Breast epithelium (tissue), 3 donors: ENCODE measurements at regions not wholly inside any gene's neighbourhood (a gene's known extent, or its start where the extent isn't known, plus 50 kb on each side); places are given as distances from the start of the nearest gene placed in this dataset.

Experiments
- CTCF ChIP-seq, 3 donors: fragments of 450-650 bp; IDR thresholded peaks; one replicate each; pipeline ENCODE4 v1.5.1; 2016 to 2017; ENCODE audit warnings: antibody characterized with exemption in 3 of 3, mild to moderate bottlenecking in 3 of 3, moderate library complexity in 3 of 3
- POLR2A ChIP-seq: fragments of 450-650 bp; IDR thresholded peaks from one replicate; pipeline ENCODE4 v1.6.1; 2016; ENCODE audit warnings: antibody characterized with exemption, mild to moderate bottlenecking, moderate library complexity
- POLR2AphosphoS5 ChIP-seq, 3 donors: sonication (generic); formaldehyde crosslinking; IDR thresholded peaks; one replicate each; pipeline ENCODE4 v1.6.1; 2017; ENCODE audit warnings: antibody characterized with exemption in 3 of 3

- TF ChIP-seq CTCF (IDR thresholded peaks at IDR 0.05) = no peak
- no peak for TF ChIP-seq POLR2A
- TF ChIP-seq POLR2AphosphoS5 (IDR thresholded peaks at IDR 0.05) = no peak
Observed at GRCh38 chr3:81024560-81024959, 736.9 kb downstream of the GBE1 start.
